ENCODE measurements at regions not wholly inside any gene's neighbourhood (a gene's known extent, or its start where the extent isn't known, plus 50 kb on each side); places are given as distances from the start of the nearest gene placed in this dataset.

DNA sequence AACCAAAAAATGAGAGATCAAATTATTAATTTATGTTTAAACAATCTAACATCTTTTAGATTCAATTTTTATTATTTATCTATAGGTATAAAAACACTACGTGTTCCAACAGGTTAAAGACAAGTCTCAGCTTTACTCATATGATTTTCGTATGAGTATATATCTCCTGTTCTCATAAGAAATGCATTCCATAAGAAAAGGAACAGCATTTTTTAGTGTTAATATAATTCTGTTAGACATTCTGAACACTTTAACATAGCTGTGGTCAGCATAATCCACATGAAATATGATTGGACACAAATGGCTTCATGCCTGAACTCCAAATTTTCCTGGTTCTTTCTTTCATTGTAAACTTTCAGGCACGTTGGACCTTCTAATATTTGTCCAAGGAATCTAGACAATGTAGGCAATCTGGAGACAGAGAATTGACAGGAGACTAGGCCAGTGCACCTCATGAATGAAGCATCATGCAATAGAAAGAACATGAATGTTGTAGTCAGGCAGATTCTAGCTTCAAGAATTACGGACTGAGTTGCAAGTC is 1122.0 kb upstream of the ALCAM start:
- no peaks in the 10 kb centered on the region for H3F3A ChIP-seq (ENCODE audit: insufficient read depth, low read length)
- no peaks in the 10 kb centered on the region; the same call in 1 of the 2 replicates for H3K9me3 ChIP-seq (replicated peaks; ENCODE audit: insufficient read depth, low read length)
- H3K36me3 ChIP-seq (replicated peaks; ENCODE audit: insufficient read depth, low read length), result no peaks in the 10 kb centered on the region
- no peak overlapping the region for H3K4me3 ChIP-seq (ENCODE audit: low read length)
- no peaks in the 10 kb centered on the region for H3K79me2 ChIP-seq (ENCODE audit: low read length)
- no peak overlapping the region for H3K27ac ChIP-seq (ENCODE audit: low read length)
- DNase-seq, result no peak
- H4K20me1 ChIP-seq (ENCODE audit: insufficient read depth, low read length), result no peaks in the 10 kb centered on the region
- H2AFZ ChIP-seq (ENCODE audit: low read length), result no peak overlapping the region
- no peaks in the 10 kb centered on the region for H3K9me2 ChIP-seq (replicated peaks; ENCODE audit: insufficient read depth, low read length)
- H3K27me3 ChIP-seq (replicated peaks; ENCODE audit: insufficient read depth, low read length), result no peaks in the 10 kb centered on the region
- no peak overlapping the region for H3K4me2 ChIP-seq (ENCODE audit: low read depth, low read length)
- no peaks in the 10 kb centered on the region for H3K4me1 ChIP-seq (ENCODE audit: low read length)
- TF ChIP-seq, protein P1, sequence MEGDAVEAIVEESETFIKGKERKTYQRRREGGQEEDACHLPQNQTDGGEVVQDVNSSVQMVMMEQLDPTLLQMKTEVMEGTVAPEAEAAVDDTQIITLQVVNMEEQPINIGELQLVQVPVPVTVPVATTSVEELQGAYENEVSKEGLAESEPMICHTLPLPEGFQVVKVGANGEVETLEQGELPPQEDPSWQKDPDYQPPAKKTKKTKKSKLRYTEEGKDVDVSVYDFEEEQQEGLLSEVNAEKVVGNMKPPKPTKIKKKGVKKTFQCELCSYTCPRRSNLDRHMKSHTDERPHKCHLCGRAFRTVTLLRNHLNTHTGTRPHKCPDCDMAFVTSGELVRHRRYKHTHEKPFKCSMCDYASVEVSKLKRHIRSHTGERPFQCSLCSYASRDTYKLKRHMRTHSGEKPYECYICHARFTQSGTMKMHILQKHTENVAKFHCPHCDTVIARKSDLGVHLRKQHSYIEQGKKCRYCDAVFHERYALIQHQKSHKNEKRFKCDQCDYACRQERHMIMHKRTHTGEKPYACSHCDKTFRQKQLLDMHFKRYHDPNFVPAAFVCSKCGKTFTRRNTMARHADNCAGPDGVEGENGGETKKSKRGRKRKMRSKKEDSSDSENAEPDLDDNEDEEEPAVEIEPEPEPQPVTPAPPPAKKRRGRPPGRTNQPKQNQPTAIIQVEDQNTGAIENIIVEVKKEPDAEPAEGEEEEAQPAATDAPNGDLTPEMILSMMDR (IDR thresholded peaks at IDR 0.05; ENCODE audit: low read length), result no peak
- TF ChIP-seq EZH2 (optimal IDR thresholded peaks at IDR 0.05; ENCODE audit: low read depth, low read length), result no peak
- no peak overlapping the region for H3K9ac ChIP-seq (ENCODE audit: low read length)

DNA sequence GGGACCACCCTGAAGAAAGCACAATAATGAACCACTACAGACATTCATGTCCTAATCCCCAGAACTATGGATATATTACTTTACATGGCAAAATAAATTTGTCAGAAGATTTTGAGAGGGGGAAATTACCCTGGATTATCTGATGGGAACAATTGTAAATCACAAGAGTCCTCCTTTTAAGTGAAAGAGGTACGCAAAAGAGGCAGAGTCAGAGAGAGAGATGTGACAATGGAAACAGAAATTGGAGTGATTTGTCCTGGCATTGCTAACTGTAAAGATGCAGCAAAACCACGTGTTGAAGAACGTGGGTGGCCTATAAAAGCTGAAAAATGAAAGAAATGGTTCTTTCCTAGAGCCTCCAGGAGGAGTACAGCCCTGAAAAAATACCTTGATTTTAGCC is 1121.4 kb upstream of the ALCAM start:
- Histone ChIP-seq H4K20me1 (ENCODE audit: insufficient read depth, low read length) (no peaks in the 10 kb centered on the region), H2AFZ (ENCODE audit: low read length) (0 out of 2 replicates have a peak overlapping the region, but pooled peaks have one; percentile 2)
- no peak for DNase-seq

DNA sequence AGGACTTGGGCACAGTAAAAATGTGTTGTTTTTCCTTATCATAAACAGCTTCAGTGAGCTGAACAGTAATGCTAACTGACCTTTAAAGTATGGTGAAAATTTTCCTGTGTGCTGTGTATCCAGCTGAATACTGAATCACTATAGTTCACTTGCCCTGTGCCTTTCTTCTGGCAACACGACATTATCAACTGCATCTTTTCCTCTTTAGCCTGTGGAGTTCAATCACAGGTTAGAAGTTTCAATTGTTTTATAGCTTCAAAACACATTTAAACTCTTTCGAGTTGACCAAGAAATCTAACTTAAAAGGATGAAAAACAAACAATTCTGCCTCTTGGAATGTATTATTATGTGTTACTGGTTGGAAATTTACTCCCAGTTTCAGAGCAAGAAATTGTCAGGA is 1120.7 kb upstream of the ALCAM start:
- no peak overlapping the region for H3K4me2 ChIP-seq (ENCODE audit: low read depth, low read length)
- H4K20me1 ChIP-seq (ENCODE audit: insufficient read depth, low read length), result no peaks in the 10 kb centered on the region
- no peaks in the 10 kb centered on the region for H3K36me3 ChIP-seq (replicated peaks; ENCODE audit: insufficient read depth, low read length)
- no peaks in the 10 kb centered on the region for H3K27me3 ChIP-seq (replicated peaks; ENCODE audit: insufficient read depth, low read length)
- H3K4me3 ChIP-seq (ENCODE audit: low read length), result no peak overlapping the region
- H3K9ac ChIP-seq (ENCODE audit: low read length), result no peak overlapping the region
- no peak overlapping the region for H2AFZ ChIP-seq (ENCODE audit: low read length)
- no peaks in the 10 kb centered on the region for H3K79me2 ChIP-seq (ENCODE audit: low read length)
- no peak for TF ChIP-seq EZH2 (optimal IDR thresholded peaks at IDR 0.05; ENCODE audit: low read depth, low read length)
- TF ChIP-seq, protein P1 (IDR thresholded peaks at IDR 0.05; ENCODE audit: low read length), result no peak
- TF ChIP-seq EZH2phosphoT487 (IDR thresholded peaks at IDR 0.05; ENCODE audit: low read length), result no peak
- no peak for DNase-seq
- no peak overlapping the region for H3K27ac ChIP-seq (ENCODE audit: low read length)
- no peaks in the 10 kb centered on the region for H3K4me1 ChIP-seq (ENCODE audit: low read length)
- H3F3A ChIP-seq (ENCODE audit: insufficient read depth, low read length), result no peaks in the 10 kb centered on the region
- no peaks in the 10 kb centered on the region for H3K9me2 ChIP-seq (replicated peaks; ENCODE audit: insufficient read depth, low read length)
- no peaks in the 10 kb centered on the region; the same call in 1 of the 2 replicates for H3K9me3 ChIP-seq (replicated peaks; ENCODE audit: insufficient read depth, low read length)

More for the DNA sequence above, 1121.4 kb upstream of the ALCAM start:
- Histone ChIP-seq H3K4me2 (ENCODE audit: low read depth, low read length) (no peak overlapping the region; the same call in 1 of the 2 replicates), H3K36me3 (replicated peaks; ENCODE audit: insufficient read depth, low read length) (no peaks in the 10 kb centered on the region), H3K9me2 (replicated peaks; ENCODE audit: insufficient read depth, low read length) (no peaks in the 10 kb centered on the region), H3F3A (ENCODE audit: insufficient read depth, low read length) (no peaks in the 10 kb centered on the region), H3K79me2 (ENCODE audit: low read length) (no peaks in the 10 kb centered on the region), H3K9ac (ENCODE audit: low read length) (no peak overlapping the region), H3K4me1 (ENCODE audit: low read length) (no peaks in the 10 kb centered on the region), H3K27me3 (replicated peaks; ENCODE audit: insufficient read depth, low read length) (no peaks in the 10 kb centered on the region), H3K9me3 (replicated peaks; ENCODE audit: insufficient read depth, low read length) (no peaks in the 10 kb centered on the region; the same call in 1 of the 2 replicates), H3K4me3 (ENCODE audit: low read length) (no peak overlapping the region), H3K27ac (ENCODE audit: low read length) (no peak overlapping the region)
- TF ChIP-seq, protein P1 (IDR thresholded peaks at IDR 0.05; ENCODE audit: low read length), result no peak
- no peak for TF ChIP-seq EZH2phosphoT487 (IDR thresholded peaks at IDR 0.05; ENCODE audit: low read length)
- no peak for TF ChIP-seq EZH2 (optimal IDR thresholded peaks at IDR 0.05; ENCODE audit: low read depth, low read length)

All from MM.1S (cell line).